ENCODE measurements at regions not wholly inside any gene's neighbourhood (a gene's known extent, or its start where the extent isn't known, plus 50 kb on each side); places are given as distances from the start of the nearest gene placed in this dataset.

GRCh38 chr5:73381590-73382400, 66.8 kb downstream of the FOXD1 start:
- Histone ChIP-seq H3K9me3 (peaks cover 0 to 4% (median 0%) of the 10 kb centered on the region in 3 donors), H3K27ac (no peak overlapping the region), H3K4me3 (peak overlapping the region; percentile 26 to 50 (median 30)), H3K4me1 (peaks cover 4 to 5% of the 10 kb centered on the region in 2 donors), H3K36me3 (no peaks in the 10 kb centered on the region), H3K27me3 (peaks cover 52 to 83% (median 62%) of the 10 kb centered on the region in 3 donors)
- intact Hi-C loops (cut with DNase I; ENCODE audit: low total_unique reads) = no loop called here
- in situ Hi-C loops (cut with MboI; ENCODE audit: low sequenced_read_pairs in 4 of 4) = no loop called here
- ATAC-seq (no peak), DNase-seq (no peak)
- no peak for TF ChIP-seq POLR2A (IDR thresholded peaks at IDR 0.05)
- no peak for TF ChIP-seq CTCF (IDR thresholded peaks at IDR 0.05 in 4 of 5, conservative IDR thresholded peaks at IDR 0.05 in 1 of 5)

GRCh38 chr5:73380710-73381589, 67.6 kb downstream of the FOXD1 start:
- Histone ChIP-seq H3K27ac (no peak overlapping the region), H3K9me3 (peaks cover 0 to 4% (median 0%) of the 10 kb centered on the region in 3 donors), H3K4me1 (peaks cover 4 to 5% of the 10 kb centered on the region in 2 donors), H3K36me3 (no peaks in the 10 kb centered on the region), H3K4me3 (peak overlapping the region in 3 of 4 donors; percentile 28 to 50 (median 33)), H3K27me3 (peaks cover 52 to 79% (median 68%) of the 10 kb centered on the region in 3 donors)
- no peak for TF ChIP-seq POLR2A (IDR thresholded peaks at IDR 0.05)
- TF ChIP-seq CTCF (IDR thresholded peaks at IDR 0.05 in 4 of 5, conservative IDR thresholded peaks at IDR 0.05 in 1 of 5) = no peak
- intact Hi-C loops (cut with DNase I; ENCODE audit: low total_unique reads) = no loop called here
- ATAC-seq (no peak), DNase-seq (no peak)
- in situ Hi-C loops (cut with MboI; ENCODE audit: low sequenced_read_pairs in 4 of 4) = no loop called here

- in situ Hi-C loops (cut with MboI; ENCODE audit: low sequenced_read_pairs in 4 of 4) (no loop called here), intact Hi-C loops (cut with DNase I; ENCODE audit: low total_unique reads) (no loop called here)
- Histone ChIP-seq H3K27me3 (peaks cover 52 to 70% (median 69%) of the 10 kb centered on the region in 3 donors), H3K27ac (no peak overlapping the region), H3K36me3 (no peaks in the 10 kb centered on the region), H3K4me3 (no peak overlapping the region), H3K9me3 (peaks cover 0 to 1% (median 0%) of the 10 kb centered on the region in 3 donors), H3K4me1 (peaks cover 4 to 5% of the 10 kb centered on the region in 2 donors)
- no peak for DNase-seq
- ATAC-seq = no peak
- TF ChIP-seq POLR2A (IDR thresholded peaks at IDR 0.05) = no peak
- TF ChIP-seq CTCF (IDR thresholded peaks at IDR 0.05 in 4 of 5, conservative IDR thresholded peaks at IDR 0.05 in 1 of 5) = no peak
These were observed 68.5 kb downstream of the FOXD1 start for GRCh38 chr5:73380041-73380440.

- intact Hi-C loops (cut with DNase I; ENCODE audit: low total_unique reads) = no loop called here
- no peaks in the 10 kb centered on the region for H3K36me3 ChIP-seq
- ATAC-seq (no peak), DNase-seq (no peak)
- H3K4me3 ChIP-seq = no peak overlapping the region
- in situ Hi-C loops (cut with MboI; ENCODE audit: low sequenced_read_pairs in 4 of 4) = no loop called here
- H3K27me3 ChIP-seq = peaks cover 52 to 69% (median 64%) of the 10 kb centered on the region in 3 donors
- no peaks in the 10 kb centered on the region for H3K9me3 ChIP-seq
- TF ChIP-seq POLR2A (IDR thresholded peaks at IDR 0.05) (no peak), CTCF (IDR thresholded peaks at IDR 0.05 in 4 of 5, conservative IDR thresholded peaks at IDR 0.05 in 1 of 5) (no peak)
- peaks cover 4 to 5% of the 10 kb centered on the region in 2 donors for H3K4me1 ChIP-seq
- no peak overlapping the region for H3K27ac ChIP-seq
These were observed 69.1 kb downstream of the FOXD1 start for GRCh38 chr5:73379435-73379834.

All from gastrocnemius medialis (tissue), 4 donors.